OCI-LY1 (cell line): ENCODE measurements at regions not wholly inside any gene's neighbourhood (a gene's known extent, or its start where the extent isn't known, plus 50 kb on each side); places are given as distances from the start of the nearest gene placed in this dataset.

Experiments
- CTCF ChIP-seq: fragments of 200-600 bp; sonication (generic), shearing (Covaris generic); IDR thresholded peaks from 2 replicates; pipeline ENCODE4 v1.5.1; 2017; ENCODE audit warnings: mild to moderate bottlenecking, antibody characterized with exemption, low read length, moderate library complexity, mixed read lengths
- EZH2 ChIP-seq: fragments of 200-600 bp; sonication (generic), shearing (Covaris generic); IDR thresholded peaks from 2 replicates; pipeline ENCODE4 v1.8.0; 2017; ENCODE audit warnings: borderline replicate concordance, mixed run types, mild to moderate bottlenecking, antibody characterized with exemption, low read length, moderate library complexity, mixed read lengths

GRCh38 chr17:5705876-5706576 is 121.7 kb upstream of the NLRP1 start:
- no peak for TF ChIP-seq CTCF
- TF ChIP-seq EZH2: no peak
